SK-N-SH (cell line): ENCODE measurements at regions not wholly inside any gene's neighbourhood (a gene's known extent, or its start where the extent isn't known, plus 50 kb on each side); places are given as distances from the start of the nearest gene placed in this dataset.

Experiments
- EP300 ChIP-seq, 2 experiments: IDR thresholded peaks; 2 replicates each; pipeline versions ENCODE4 v1.4.0 to v1.6.1; 2012; ENCODE audit warnings: borderline replicate concordance in 1 of 2, low read depth in 1 of 2, low read length in 1 of 2
- FOSL2 ChIP-seq: IDR thresholded peaks from 2 replicates; pipeline ENCODE4 v1.4.0; 2012; ENCODE audit warnings: low read depth, mild to moderate bottlenecking, moderate library complexity, borderline replicate concordance
- GABPA ChIP-seq: IDR thresholded peaks from 2 replicates; pipeline ENCODE4 v1.4.0; 2012; ENCODE audit warnings: low read depth, mild to moderate bottlenecking
- MAX ChIP-seq: IDR thresholded peaks from 2 replicates; pipeline ENCODE4 v1.4.0; 2012; ENCODE audit warnings: low read depth
- NFIC ChIP-seq: IDR thresholded peaks from 2 replicates; pipeline ENCODE4 v1.4.0; 2012; ENCODE audit warnings: borderline replicate concordance
- PBX3 ChIP-seq: IDR thresholded peaks from 2 replicates; pipeline ENCODE4; 2012
- POLR2AphosphoS5 ChIP-seq: IDR thresholded peaks from 2 replicates; pipeline ENCODE4 v1.6.1; 2012; ENCODE audit warnings: low read depth, low read length
- RAD21 ChIP-seq: IDR thresholded peaks from 2 replicates; pipeline ENCODE4 v1.6.1; 2012; ENCODE audit warnings: mild to moderate bottlenecking, low read length
- REST ChIP-seq: IDR thresholded peaks from 2 replicates; pipeline ENCODE4 v1.6.1; 2012; ENCODE audit warnings: mild to moderate bottlenecking, low read depth, low read length, moderate library complexity
- RFX5 ChIP-seq: IDR thresholded peaks from 2 replicates; pipeline ENCODE4 v1.6.1; 2012; ENCODE audit warnings: mild to moderate bottlenecking, improper control_type of control experiment, low read length
- SIN3A ChIP-seq: IDR thresholded peaks from 2 replicates; pipeline ENCODE4 v1.6.1; 2012; ENCODE audit warnings: low read depth, mild to moderate bottlenecking, low read length, moderate library complexity, borderline replicate concordance
- TF ChIP-seq, protein P1 (sequence below): fragments of 200-600 bp; sonication (generic); IDR thresholded peaks from 2 replicates; pipeline ENCODE4 v1.6.1; 2017; ENCODE audit warnings: antibody characterized with exemption, mild to moderate bottlenecking, moderate library complexity
- TF ChIP-seq, protein P2 (sequence below): IDR thresholded peaks from 2 replicates; pipeline ENCODE4 v1.4.0; 2012; ENCODE audit warnings: low read depth, borderline replicate concordance

DNA sequence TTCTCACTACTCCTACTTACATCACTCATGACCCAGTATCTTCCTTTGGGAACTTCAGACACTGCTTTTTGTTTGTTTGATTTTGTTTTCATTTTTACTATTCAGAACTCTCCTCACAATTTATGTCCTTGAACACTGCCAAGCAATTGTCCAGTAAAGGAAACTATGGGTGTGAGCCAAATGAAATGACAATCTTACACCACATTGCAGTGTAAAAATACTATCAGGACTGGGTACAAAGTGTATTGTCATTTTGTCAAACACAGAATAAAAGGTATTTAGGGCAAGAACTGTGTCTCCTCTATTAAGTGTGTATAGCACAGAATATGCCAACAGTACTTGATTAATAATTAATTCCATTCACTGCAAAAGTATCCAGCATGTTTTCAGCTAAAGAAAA is 199.3 kb downstream of the ALG10B start:
- TF ChIP-seq RAD21 (no peak), GABPA (no peak), REST (no peak), SIN3A (no peak), NFIC (no peak), EP300 (IDR thresholded peaks at IDR 0.05; ENCODE audit: borderline replicate concordance in 1 of 2, low read depth in 1 of 2, low read length in 1 of 2) (no peak), MAX (no peak), RFX5 (no peak), POLR2AphosphoS5 (no peak), PBX3 (no peak), FOSL2 (no peak)
- TF ChIP-seq, protein P1, sequence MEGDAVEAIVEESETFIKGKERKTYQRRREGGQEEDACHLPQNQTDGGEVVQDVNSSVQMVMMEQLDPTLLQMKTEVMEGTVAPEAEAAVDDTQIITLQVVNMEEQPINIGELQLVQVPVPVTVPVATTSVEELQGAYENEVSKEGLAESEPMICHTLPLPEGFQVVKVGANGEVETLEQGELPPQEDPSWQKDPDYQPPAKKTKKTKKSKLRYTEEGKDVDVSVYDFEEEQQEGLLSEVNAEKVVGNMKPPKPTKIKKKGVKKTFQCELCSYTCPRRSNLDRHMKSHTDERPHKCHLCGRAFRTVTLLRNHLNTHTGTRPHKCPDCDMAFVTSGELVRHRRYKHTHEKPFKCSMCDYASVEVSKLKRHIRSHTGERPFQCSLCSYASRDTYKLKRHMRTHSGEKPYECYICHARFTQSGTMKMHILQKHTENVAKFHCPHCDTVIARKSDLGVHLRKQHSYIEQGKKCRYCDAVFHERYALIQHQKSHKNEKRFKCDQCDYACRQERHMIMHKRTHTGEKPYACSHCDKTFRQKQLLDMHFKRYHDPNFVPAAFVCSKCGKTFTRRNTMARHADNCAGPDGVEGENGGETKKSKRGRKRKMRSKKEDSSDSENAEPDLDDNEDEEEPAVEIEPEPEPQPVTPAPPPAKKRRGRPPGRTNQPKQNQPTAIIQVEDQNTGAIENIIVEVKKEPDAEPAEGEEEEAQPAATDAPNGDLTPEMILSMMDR, result no peak
- TF ChIP-seq, protein P2, sequence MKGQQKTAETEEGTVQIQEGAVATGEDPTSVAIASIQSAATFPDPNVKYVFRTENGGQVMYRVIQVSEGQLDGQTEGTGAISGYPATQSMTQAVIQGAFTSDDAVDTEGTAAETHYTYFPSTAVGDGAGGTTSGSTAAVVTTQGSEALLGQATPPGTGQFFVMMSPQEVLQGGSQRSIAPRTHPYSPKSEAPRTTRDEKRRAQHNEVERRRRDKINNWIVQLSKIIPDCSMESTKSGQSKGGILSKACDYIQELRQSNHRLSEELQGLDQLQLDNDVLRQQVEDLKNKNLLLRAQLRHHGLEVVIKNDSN, result no peak
